Middle frontal gyrus (tissue), 1 donor: ENCODE measurements at regions not wholly inside any gene's neighbourhood (a gene's known extent, or its start where the extent isn't known, plus 50 kb on each side); places are given as distances from the start of the nearest gene placed in this dataset.
"Not testable (repeated sequence)": the region's sequence is repeated elsewhere in the genome, so short reads cannot be mapped to it uniquely, and the experiment has no call there.

ENCODE experiments used
- DNase-seq: peaks from one replicate; pipeline ENCODE4 v3.0.0-alpha.2; 2015; ENCODE audit warnings: low spot score; ENCODE audit errors: extremely low spot score

GRCh38 chr18:75760208-75760607, 332.7 kb upstream of the SMIM21 start:
- no peak for DNase-seq

- DNase-seq = no peak
Observed at GRCh38 chr18:75757951-75758350, 330.4 kb upstream of the SMIM21 start.

GRCh38 chr18:75754433-75754832, 326.9 kb upstream of the SMIM21 start:
- DNase-seq = no peak

GRCh38 chr18:75753753-75754152, 326.2 kb upstream of the SMIM21 start:
- DNase-seq = no peak

GRCh38 chr18:75752740-75753263, 325.3 kb upstream of the SMIM21 start:
- no peak for DNase-seq

GRCh38 chr18:75745147-75745546, 317.6 kb upstream of the SMIM21 start:
- no peak for DNase-seq

GRCh38 chr18:75742516-75742915, 315.0 kb upstream of the SMIM21 start:
- DNase-seq = no peak

- DNase-seq = no peak
Observed at GRCh38 chr18:75739682-75740081, 312.2 kb upstream of the SMIM21 start.

GRCh38 chr18:75735291-75735690, 307.8 kb upstream of the SMIM21 start:
- DNase-seq = no peak

GRCh38 chr18:75730249-75730648, 302.7 kb upstream of the SMIM21 start:
- no peak for DNase-seq

GRCh38 chr18:75728621-75729020, 301.1 kb upstream of the SMIM21 start:
- no peak for DNase-seq

GRCh38 chr18:75727456-75727855, 300.0 kb upstream of the SMIM21 start:
- no peak for DNase-seq

GRCh38 chr18:75723521-75724340, 296.2 kb upstream of the SMIM21 start:
- DNase-seq = no peak

- DNase-seq = no peak
Observed at GRCh38 chr18:75714766-75715165, 287.3 kb upstream of the SMIM21 start.

- not testable (repeated sequence) for DNase-seq
Observed at GRCh38 chr18:75712124-75712867, 284.8 kb upstream of the SMIM21 start.

GRCh38 chr18:75700561-75700960, 273.1 kb upstream of the SMIM21 start:
- no peak for DNase-seq

GRCh38 chr18:75698861-75699260, 271.4 kb upstream of the SMIM21 start:
- no peak for DNase-seq

- DNase-seq = no peak
Observed at GRCh38 chr18:75697493-75697892, 270.0 kb upstream of the SMIM21 start.

- DNase-seq = no peak
Observed at GRCh38 chr18:75696391-75696790, 268.9 kb upstream of the SMIM21 start.

- DNase-seq = no peak
Observed at GRCh38 chr18:75694292-75694691, 266.8 kb upstream of the SMIM21 start.

GRCh38 chr18:75691483-75691882, 264.0 kb upstream of the SMIM21 start:
- DNase-seq = no peak

- not testable (repeated sequence) for DNase-seq
Observed at GRCh38 chr18:75690283-75690682, 262.8 kb upstream of the SMIM21 start.
